ENCODE measurements at regions not wholly inside any gene's neighbourhood (a gene's known extent, or its start where the extent isn't known, plus 50 kb on each side); places are given as distances from the start of the nearest gene placed in this dataset.

DNA sequence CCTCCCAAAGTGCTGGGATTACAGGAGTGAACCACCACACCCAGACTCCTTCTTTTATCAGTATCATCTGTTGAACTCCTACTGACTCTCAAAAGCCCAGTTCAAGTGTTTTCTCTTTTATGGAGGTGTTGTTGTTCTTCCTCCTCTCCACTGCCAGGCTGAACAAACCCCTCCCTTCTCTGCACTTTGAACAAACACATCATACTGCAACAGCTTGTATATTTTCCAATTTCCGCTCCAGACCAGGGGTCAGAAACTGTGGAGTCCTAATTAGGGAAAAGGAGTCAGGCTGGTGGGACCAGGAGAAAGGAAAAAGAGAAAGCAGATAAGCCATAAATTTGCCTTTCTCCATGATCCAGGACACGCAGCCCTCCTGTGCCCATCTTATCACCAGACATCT, 148.1 kb upstream of the HMHB1 start:
- TF ChIP-seq, protein P1, sequence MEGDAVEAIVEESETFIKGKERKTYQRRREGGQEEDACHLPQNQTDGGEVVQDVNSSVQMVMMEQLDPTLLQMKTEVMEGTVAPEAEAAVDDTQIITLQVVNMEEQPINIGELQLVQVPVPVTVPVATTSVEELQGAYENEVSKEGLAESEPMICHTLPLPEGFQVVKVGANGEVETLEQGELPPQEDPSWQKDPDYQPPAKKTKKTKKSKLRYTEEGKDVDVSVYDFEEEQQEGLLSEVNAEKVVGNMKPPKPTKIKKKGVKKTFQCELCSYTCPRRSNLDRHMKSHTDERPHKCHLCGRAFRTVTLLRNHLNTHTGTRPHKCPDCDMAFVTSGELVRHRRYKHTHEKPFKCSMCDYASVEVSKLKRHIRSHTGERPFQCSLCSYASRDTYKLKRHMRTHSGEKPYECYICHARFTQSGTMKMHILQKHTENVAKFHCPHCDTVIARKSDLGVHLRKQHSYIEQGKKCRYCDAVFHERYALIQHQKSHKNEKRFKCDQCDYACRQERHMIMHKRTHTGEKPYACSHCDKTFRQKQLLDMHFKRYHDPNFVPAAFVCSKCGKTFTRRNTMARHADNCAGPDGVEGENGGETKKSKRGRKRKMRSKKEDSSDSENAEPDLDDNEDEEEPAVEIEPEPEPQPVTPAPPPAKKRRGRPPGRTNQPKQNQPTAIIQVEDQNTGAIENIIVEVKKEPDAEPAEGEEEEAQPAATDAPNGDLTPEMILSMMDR (IDR thresholded peaks at IDR 0.05; ENCODE audit: low read depth, low read length, missing control alignments), result no peak
- DNase-seq (ENCODE audit: low read depth), result no peak
- H3K4me3 ChIP-seq (ENCODE audit: low read depth, low read length), result no peak overlapping the region

DNA sequence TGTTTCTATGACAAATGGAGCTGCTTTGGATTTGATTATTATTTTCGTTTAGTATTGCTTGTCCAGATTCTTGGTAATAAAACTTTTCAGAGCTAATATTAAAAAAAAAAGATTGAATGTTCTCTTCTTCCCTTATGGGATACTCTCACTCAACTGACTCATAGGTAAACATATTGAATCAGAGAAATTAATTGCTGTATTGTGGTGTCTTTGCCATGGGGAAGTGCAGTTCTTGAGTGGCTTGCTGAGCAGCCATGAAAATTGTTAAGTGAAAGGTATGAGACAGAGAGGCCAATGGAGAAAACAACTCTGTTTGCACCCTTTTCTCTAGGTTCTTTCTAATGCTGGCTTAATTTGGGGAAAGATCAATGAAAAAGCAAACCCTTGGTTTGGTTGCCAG, 149.9 kb upstream of the HMHB1 start:
- no peak overlapping the region for H3K4me3 ChIP-seq (ENCODE audit: low read depth, low read length)
- DNase-seq (ENCODE audit: low read depth), result no peak
- TF ChIP-seq, protein P1 (IDR thresholded peaks at IDR 0.05; ENCODE audit: low read depth, low read length, missing control alignments), result no peak

DNA sequence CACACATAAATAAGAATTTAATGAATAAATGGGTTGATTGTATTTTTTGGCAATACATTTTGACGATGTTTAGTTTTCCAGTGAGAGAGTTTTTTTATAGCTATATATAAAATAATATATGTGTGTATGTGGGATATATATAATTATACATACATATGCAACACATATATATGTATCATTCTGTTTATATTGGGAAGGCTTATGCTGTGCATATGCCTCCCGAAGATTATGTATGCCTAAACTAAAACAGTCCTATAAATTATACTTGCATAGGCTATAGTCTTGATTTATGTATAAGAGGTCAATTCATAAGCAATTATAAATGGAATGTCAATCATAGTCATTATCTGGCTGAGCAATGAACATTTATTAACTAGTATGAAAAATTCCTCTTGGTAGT, 151.3 kb upstream of the HMHB1 start:
- no peak overlapping the region for H3K4me3 ChIP-seq (ENCODE audit: low read depth, low read length)
- DNase-seq (ENCODE audit: low read depth), result no peak
- TF ChIP-seq, protein P1 (IDR thresholded peaks at IDR 0.05; ENCODE audit: low read depth, low read length, missing control alignments), result no peak

DNA sequence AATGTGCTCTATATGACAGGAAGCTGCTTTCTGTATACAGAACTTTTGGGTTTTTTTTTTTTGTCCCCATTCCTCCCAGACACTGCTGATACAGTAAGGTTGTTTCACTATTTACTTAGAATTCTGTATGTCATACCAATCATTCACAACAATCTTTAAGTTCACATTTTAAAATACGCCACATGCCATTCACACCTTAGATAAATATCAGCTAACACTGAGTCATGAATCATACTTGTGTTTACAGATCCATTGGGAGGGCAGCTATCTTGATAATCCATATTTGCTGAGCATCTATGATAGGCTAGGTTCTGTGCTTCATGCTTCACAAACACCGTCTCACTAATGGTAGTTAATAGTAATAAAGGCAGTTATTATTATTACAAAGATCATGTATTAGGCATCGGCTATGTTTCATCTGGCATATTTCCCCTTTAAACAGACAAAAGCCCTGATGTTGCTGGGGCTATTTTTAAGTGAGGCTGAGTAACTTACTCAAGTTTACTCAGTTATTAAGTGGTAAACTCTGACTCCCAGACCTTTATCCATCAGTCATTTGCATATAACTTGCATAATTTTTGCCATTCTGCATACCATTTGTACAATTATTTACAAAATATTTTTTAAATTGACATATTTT, 152.2 kb upstream of the HMHB1 start:
- TF ChIP-seq, protein P1 (IDR thresholded peaks at IDR 0.05; ENCODE audit: low read depth, low read length, missing control alignments), result no peak
- H3K4me3 ChIP-seq (ENCODE audit: low read depth, low read length), result no peak overlapping the region
- DNase-seq (ENCODE audit: low read depth), result no peak

DNA sequence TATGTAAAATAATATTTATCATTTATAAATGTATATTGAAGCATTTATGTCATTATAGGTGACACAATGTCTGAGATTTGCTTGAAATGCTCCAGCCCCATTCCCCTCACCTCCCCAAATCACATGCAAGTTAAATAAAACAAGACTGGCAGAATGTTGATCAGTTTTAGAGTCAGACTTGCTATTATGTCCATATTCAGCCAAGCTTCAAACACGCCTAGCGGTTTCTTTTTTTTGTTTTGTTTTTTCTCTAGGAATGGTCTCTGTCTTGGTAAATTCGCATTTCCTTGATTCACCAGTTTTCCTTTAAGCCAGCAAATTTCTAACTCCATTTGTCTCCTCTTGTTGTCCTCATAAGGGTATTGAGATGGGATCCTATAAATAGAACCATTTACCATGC, 153.0 kb upstream of the HMHB1 start:
- TF ChIP-seq, protein P1 (IDR thresholded peaks at IDR 0.05; ENCODE audit: low read depth, low read length, missing control alignments), result no peak
- H3K4me3 ChIP-seq (ENCODE audit: low read depth, low read length), result no peak overlapping the region
- DNase-seq (ENCODE audit: low read depth), result no peak

DNA sequence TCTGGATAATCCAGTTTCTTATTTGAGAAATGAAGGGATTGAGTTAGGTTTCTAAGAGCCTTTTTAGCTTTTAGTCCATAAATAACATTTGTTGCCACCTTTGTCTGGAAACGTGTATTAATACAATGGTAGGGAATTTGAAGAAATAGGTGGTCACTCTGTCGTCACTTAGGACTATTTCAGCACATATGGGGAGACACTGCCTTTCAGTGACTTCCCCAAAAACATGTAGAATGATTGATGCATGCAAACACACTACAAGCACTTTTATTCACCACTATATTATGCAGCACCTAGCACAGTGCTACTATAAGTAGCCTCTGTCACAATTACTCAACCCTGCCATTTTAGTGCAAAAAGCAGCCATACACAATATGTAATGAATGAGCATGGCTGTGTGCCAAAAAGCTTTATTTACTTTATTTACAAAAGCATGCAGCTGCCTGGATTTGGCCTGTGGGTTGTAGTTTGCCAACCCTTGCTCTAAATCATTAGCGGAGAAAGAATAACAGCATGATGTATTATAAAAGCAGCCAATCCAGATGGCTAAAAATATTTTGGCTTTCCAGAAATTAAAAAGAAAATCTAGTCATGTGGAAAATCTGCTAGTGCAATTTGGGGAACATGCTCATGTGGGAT, 154.2 kb upstream of the HMHB1 start:
- TF ChIP-seq, protein P1 (IDR thresholded peaks at IDR 0.05; ENCODE audit: low read depth, low read length, missing control alignments), result no peak
- no peak overlapping the region for H3K4me3 ChIP-seq (ENCODE audit: low read depth, low read length)
- DNase-seq (ENCODE audit: low read depth), result no peak

DNA sequence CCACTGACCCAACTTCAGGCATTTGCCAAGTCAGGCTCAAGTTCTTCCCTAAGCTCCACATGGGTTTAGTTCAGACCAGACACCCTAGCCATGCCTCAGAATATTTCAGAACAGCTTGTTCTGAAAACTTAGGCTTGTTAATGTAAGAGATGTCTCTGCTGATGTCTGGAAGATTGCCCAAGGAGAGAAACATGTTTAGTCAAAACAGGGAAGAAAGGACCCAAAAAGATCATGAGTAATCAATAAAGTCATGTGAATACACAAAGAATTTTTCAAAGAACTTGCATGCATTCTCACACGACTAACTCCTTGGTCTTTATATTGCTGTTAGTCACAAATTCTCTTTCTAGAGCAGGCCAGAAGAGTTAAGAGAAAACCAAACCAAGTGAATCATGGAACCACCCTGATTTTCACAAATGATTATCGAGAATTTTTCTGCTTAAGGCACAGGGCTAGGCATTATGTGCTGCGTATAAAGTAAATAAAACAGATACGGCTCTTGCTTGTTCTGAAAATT, 158.1 kb upstream of the HMHB1 start:
- TF ChIP-seq, protein P1 (IDR thresholded peaks at IDR 0.05; ENCODE audit: low read depth, low read length, missing control alignments), result no peak
- DNase-seq (ENCODE audit: low read depth), result no peak
- H3K4me3 ChIP-seq (ENCODE audit: low read depth, low read length), result no peak overlapping the region

Measured in GM12864 (cell line).